K562 (cell line): ENCODE measurements at regions not wholly inside any gene's neighbourhood (a gene's known extent, or its start where the extent isn't known, plus 50 kb on each side); places are given as distances from the start of the nearest gene placed in this dataset.

ENCODE experiments used
- ATAC-seq: fragments of 200-7000 bp; cut with Tn5 transposase; 3 replicates; pipeline ENCODE4 v1.9.1; 2020; ENCODE audit warnings: moderate library complexity
- BruUV-seq: library from RNA; stranded (reverse); fragments of 400-500 nt; replicated peaks from 2 replicates; lab custom pipeline; 2021; lab: Mats Ljungman, UMichigan
- CTCF ChIA-PET: fragments of 300-600 bp; formaldehyde crosslinking; extraction: SDS; loops from one replicate; lab custom pipeline; 2021; ENCODE audit warnings: low intra/inter-chr PET ratio; lab: Yijun Ruan, JAX
- POLR2A ChIA-PET: fragments of 300-600, 350-650 bp; sonication (Branson Sonifier 250); formaldehyde crosslinking; extraction: SDS; loops from one replicate; lab custom pipeline; 2021; ENCODE audit warnings: antibody characterized with exemption, inconsistent platforms; lab: Yijun Ruan, JAX
- DNase-seq, 4 experiments: peaks; one replicate each; pipeline versions ENCODE4 v3.0.0 to v3.0.0-alpha.2; 2011 to 2018; ENCODE audit warnings: low spot score in 3 of 4, mixed read lengths in 3 of 4; ENCODE audit errors: extremely low read depth in 1 of 4
- FAIRE-seq: peaks from 2 replicates; lab custom pipeline; 2011; peaks lifted over from hg19 to GRCh38; lab: Jason Lieb, UNC
- H2AFZ ChIP-seq: 2 replicates; pipeline ENCODE4 v1.6.0; 2011; ENCODE audit warnings: low read depth, low read length, control low read depth, inconsistent platforms
- H3K27ac ChIP-seq: fragments of 200-600 bp; 3 replicates; pipeline ENCODE4 v1.8.0; 2011; ENCODE audit warnings: low read depth, mild to moderate bottlenecking, control low read depth, inconsistent platforms, low read length, moderate library complexity, mixed read lengths; ENCODE audit errors: extremely low read depth
- H3K27me3 ChIP-seq, 2 experiments: fragments of 300-600 bp in 1 of 2; 2 replicates in 1 of 2; 3 replicates in 1 of 2; pipeline versions ENCODE4 v1.6.0 to v1.8.0; 2011; ENCODE audit warnings: inconsistent platforms in 2 of 2, low read length in 2 of 2, mild to moderate bottlenecking in 1 of 2, mixed read lengths in 1 of 2, moderate library complexity in 1 of 2; ENCODE audit not compliant: control insufficient read depth in 2 of 2, insufficient read depth in 2 of 2
- H3K36me3 ChIP-seq: fragments of 300-600 bp; 3 replicates; pipeline ENCODE4 v1.8.0; 2011; ENCODE audit warnings: mild to moderate bottlenecking, low read length, inconsistent platforms; ENCODE audit not compliant: control insufficient read depth, insufficient read depth
- H3K4me1 ChIP-seq, 2 experiments: fragments of 200-600 bp in 1 of 2; replicated peaks in 1 of 2; 2 replicates in 1 of 2; 3 replicates in 1 of 2; pipeline versions ENCODE4 v1.5.1 to v1.8.0; 2011; ENCODE audit warnings: inconsistent platforms in 2 of 2, low read length in 2 of 2, mild to moderate bottlenecking in 1 of 2, mixed read lengths in 1 of 2, moderate library complexity in 1 of 2; ENCODE audit not compliant: control insufficient read depth in 2 of 2, insufficient read depth in 2 of 2
- H3K4me2 ChIP-seq: 2 replicates; pipeline ENCODE4 v1.6.1; 2011; ENCODE audit warnings: low read length, control low read depth, inconsistent platforms, mixed read lengths; ENCODE audit not compliant: insufficient read depth
- H3K4me3 ChIP-seq: fragments of 200-600 bp; sonication (generic), shearing (Covaris generic); 2 replicates; pipeline ENCODE4 v1.5.1; 2016; ENCODE audit warnings: control low read depth, inconsistent platforms
- H3K79me2 ChIP-seq: fragments of 200-600 bp; 3 replicates; pipeline ENCODE4 v1.8.0; 2011; ENCODE audit warnings: low read length, inconsistent platforms; ENCODE audit not compliant: control insufficient read depth, insufficient read depth
- H3K9ac ChIP-seq, 2 experiments: 2 replicates each; pipeline versions ENCODE4 v1.6.0 to v1.6.1; 2011; ENCODE audit warnings: low read depth in 2 of 2, low read length in 2 of 2, control low read depth in 1 of 2, inconsistent platforms in 1 of 2, mild to moderate bottlenecking in 1 of 2, mixed read lengths in 1 of 2; ENCODE audit not compliant: insufficient read depth in 1 of 2
- H3K9me1 ChIP-seq: one replicate; pipeline ENCODE4 v1.6.0; 2011; ENCODE audit warnings: inconsistent platforms, mild to moderate bottlenecking, low read length, moderate library complexity; ENCODE audit not compliant: control insufficient read depth, insufficient read depth
- H3K9me3 ChIP-seq: replicated peaks from 2 replicates; pipeline ENCODE4 v1.5.1; 2011; ENCODE audit warnings: low read depth, low read length, inconsistent platforms; ENCODE audit not compliant: control insufficient read depth, insufficient read depth
- H4K20me1 ChIP-seq: replicated peaks from 2 replicates; pipeline ENCODE4 v1.6.1; 2011; ENCODE audit warnings: low read length, inconsistent platforms, mixed read lengths; ENCODE audit not compliant: control insufficient read depth, insufficient read depth
- ARID3B ChIP-seq: fragments of 250-450 bp; sonication (Bioruptor Pico); IDR thresholded peaks from 2 replicates; pipeline ENCODE4 v1.4.0; 2020; ENCODE audit warnings: borderline replicate concordance
- CBX1 ChIP-seq: sonication (generic); IDR thresholded peaks from 2 replicates; pipeline ENCODE4 v1.6.1; 2016; ENCODE audit warnings: antibody characterized with exemption, low read depth, mild to moderate bottlenecking
- ZC3H4 ChIP-seq: sonication (generic); formaldehyde crosslinking; IDR thresholded peaks from 2 replicates; pipeline ENCODE4 v1.9.0; 2021; ENCODE audit warnings: missing genetic modification reagents, borderline replicate concordance
- ZNF354B ChIP-seq: fragments of 250-450 bp; sonication (Bioruptor Pico); IDR thresholded peaks from 2 replicates; pipeline ENCODE4 v1.4.0; 2020
- WGBS: fragments of 100-300 bp; shearing (Covaris generic); methylation state at CpG from one replicate; pipeline ENCODE4 v1.1.6; 2016; ENCODE audit warnings: low coverage, mixed read lengths; ENCODE audit not compliant: insufficient coverage; ENCODE audit errors: missing lambda C conversion rate; 5-methylcytosine and 5-hydroxymethylcytosine counted together
- in situ Hi-C: fragments of 300-500 bp; cut with MboI; formaldehyde crosslinking; loops from 4 replicates; pipeline ENCODE4 v1.15.0; 2018; ENCODE audit warnings: inconsistent platforms, mixed read lengths
- intact Hi-C: fragments of 100-400 bp; cut with micrococcal nuclease; formaldehyde crosslinking; loops from 2 replicates; pipeline ENCODE4 v1.14.2; 2022
- TF ChIP-seq, protein P1 (sequence below), 2 experiments: fragments of 450-650 bp; conservative IDR thresholded peaks; 2 replicates each; pipeline ENCODE4 v1.6.1; 2017; ENCODE audit warnings: mild to moderate bottlenecking in 2 of 2, moderate library complexity in 2 of 2

DNA sequence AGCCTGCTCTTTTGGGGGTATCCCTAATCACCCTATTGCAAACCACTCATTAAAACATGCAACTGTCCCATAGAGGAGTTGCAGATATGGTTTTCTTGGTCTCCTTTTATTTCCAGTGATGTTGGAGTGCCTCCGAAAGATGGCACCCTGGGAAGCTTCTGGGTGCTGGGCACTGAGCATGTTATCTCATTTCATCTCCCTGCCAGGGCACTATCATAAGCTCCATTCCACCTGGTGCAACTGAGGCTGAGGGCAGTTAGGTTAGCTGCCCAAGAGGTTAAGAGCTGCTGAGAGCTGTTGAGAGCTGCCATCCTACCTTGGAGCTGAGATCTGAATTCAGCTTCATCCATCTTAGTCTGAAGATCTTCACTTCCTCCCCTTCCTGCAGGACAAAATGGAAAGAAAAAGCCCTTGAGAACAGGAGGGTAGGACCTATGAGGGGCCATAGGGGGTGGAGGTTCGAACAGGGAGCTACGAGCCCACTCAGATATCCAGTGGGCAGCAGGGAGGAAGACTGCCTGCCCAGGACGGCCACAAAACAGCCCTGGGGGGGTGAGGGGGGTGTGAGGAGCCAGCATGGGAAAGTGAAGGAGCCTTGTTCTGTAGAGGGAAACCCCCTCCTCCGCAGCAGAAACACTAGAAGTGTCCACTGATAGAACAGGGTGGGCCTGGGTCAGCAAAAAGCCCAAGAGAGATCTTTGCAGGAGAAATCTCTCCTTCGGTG is 202.5 kb downstream of the ZFP36L2 start (continued):
- no peak for TF ChIP-seq ARID3B (CRISPR knock-in tag)

DNA sequence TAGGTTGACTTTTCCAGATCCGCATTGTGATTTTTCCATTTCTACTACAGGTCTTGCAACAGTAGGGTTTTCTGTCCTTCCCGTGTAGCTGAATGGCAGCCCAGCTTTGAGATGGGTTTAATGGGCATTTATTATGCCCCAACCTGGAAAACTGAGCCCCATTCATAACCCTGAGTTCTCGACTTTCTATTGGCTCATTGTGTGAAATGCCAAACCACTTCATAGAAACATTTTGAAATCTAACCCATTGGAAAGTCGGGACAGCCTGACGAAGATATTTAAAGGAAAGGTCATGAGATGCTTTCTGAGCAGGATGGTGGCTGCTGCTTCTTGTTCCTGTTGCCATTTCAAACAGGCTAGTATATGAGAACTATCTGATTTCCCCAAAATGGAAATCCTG is 203.5 kb downstream of the ZFP36L2 start:
- ATAC-seq (no peak), DNase-seq (no peak), FAIRE-seq (no peak)
- Histone ChIP-seq H3K9ac (no peak overlapping the region), H4K20me1 (no peaks in the 10 kb centered on the region), H3K4me2 (no peak overlapping the region), H3K9me3 (peaks cover 10% of the 10 kb centered on the region), H3K27me3 (no peaks in the 10 kb centered on the region), H3K4me1 (peaks cover 0 to 13% of the 10 kb centered on the region in 2 experiments; a peak in 3 of 5 replicates), H3K79me2 (no peaks in the 10 kb centered on the region), H3K27ac (no peak overlapping the region), H3K4me3 (no peak overlapping the region), H3K9me1 (no peaks in the 10 kb centered on the region), H3K36me3 (no peaks in the 10 kb centered on the region), H2AFZ (no peak overlapping the region)
- in situ Hi-C loops (loop anchor here (5.0 kb wide), 1 partner anchor 46 kb away; no protein-coding TSS in a partner anchor), intact Hi-C loops (loop anchor here (1.0 to 10.0 kb wide), 7 partner anchors 54 to 522 kb away; no protein-coding TSS in a partner anchor)
- ChIA-PET CTCF (interaction anchor here (1.1 to 4.3 kb wide), 5 partner anchors 76 to 519 kb away, joined by 4 to 33 read pairs (median 5); no protein-coding TSS in a partner anchor), POLR2A (no interaction called here)
- 57% methylated on average over 5 of the region's 5 CpGs for WGBS
- TF ChIP-seq, protein P1, sequence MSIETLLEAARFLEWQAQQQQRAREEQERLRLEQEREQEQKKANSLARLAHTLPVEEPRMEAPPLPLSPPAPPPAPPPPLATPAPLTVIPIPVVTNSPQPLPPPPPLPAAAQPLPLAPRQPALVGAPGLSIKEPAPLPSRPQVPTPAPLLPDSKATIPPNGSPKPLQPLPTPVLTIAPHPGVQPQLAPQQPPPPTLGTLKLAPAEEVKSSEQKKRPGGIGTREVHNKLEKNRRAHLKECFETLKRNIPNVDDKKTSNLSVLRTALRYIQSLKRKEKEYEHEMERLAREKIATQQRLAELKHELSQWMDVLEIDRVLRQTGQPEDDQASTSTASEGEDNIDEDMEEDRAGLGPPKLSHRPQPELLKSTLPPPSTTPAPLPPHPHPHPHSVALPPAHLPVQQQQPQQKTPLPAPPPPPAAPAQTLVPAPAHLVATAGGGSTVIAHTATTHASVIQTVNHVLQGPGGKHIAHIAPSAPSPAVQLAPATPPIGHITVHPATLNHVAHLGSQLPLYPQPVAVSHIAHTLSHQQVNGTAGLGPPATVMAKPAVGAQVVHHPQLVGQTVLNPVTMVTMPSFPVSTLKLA (conservative IDR thresholded peaks at IDR 0.05): no peak
- TF ChIP-seq CBX1 (no peak), ZNF354B (CRISPR knock-in tag) (no peak), ZC3H4 (CRISPR knock-in tag) (no peak)
- BruUV-seq: no TSS peak
